ENCODE measurements at regions not wholly inside any gene's neighbourhood (a gene's known extent, or its start where the extent isn't known, plus 50 kb on each side); places are given as distances from the start of the nearest gene placed in this dataset.

GRCh38 chr10:128443925-128444518 lies 317.8 kb upstream of the MKI67 start:
- no peak for DNase-seq (ENCODE audit: insufficient read length, low spot score)
- TF ChIP-seq POLR2A (IDR thresholded peaks at IDR 0.05; ENCODE audit: low read depth, low read length) (no peak), SPI1 (IDR thresholded peaks at IDR 0.05; ENCODE audit: low read depth, low read length) (no peak), POLR2AphosphoS5 (IDR thresholded peaks at IDR 0.05; ENCODE audit: low read depth, low read length) (no peak), TAF1 (IDR thresholded peaks at IDR 0.05; ENCODE audit: low read depth, low read length) (no peak), POU2F2 (IDR thresholded peaks at IDR 0.05; ENCODE audit: low read depth, low read length) (no peak), PAX5 (IDR thresholded peaks at IDR 0.05; ENCODE audit: insufficient read depth, low read length, severe bottlenecking) (no peak)
- no peak for FAIRE-seq

GRCh38 chr10:128448796-128449195 lies 322.6 kb upstream of the MKI67 start:
- TF ChIP-seq PAX5 (IDR thresholded peaks at IDR 0.05; ENCODE audit: insufficient read depth, low read length, severe bottlenecking), result no peak
- TF ChIP-seq POLR2AphosphoS5 (IDR thresholded peaks at IDR 0.05; ENCODE audit: low read depth, low read length), result no peak
- TF ChIP-seq SPI1 (IDR thresholded peaks at IDR 0.05; ENCODE audit: low read depth, low read length), result no peak
- no peak for TF ChIP-seq TAF1 (IDR thresholded peaks at IDR 0.05; ENCODE audit: low read depth, low read length)
- no peak for TF ChIP-seq POLR2A (IDR thresholded peaks at IDR 0.05; ENCODE audit: low read depth, low read length)
- no peak for TF ChIP-seq POU2F2 (IDR thresholded peaks at IDR 0.05; ENCODE audit: low read depth, low read length)
- no peak for FAIRE-seq
- DNase-seq (ENCODE audit: insufficient read length, low spot score), result no peak

GRCh38 chr10:128451879-128452278 lies 325.7 kb upstream of the MKI67 start:
- DNase-seq (ENCODE audit: insufficient read length, low spot score) (no peak), FAIRE-seq (no peak)
- TF ChIP-seq POLR2A (IDR thresholded peaks at IDR 0.05; ENCODE audit: low read depth, low read length) (no peak), POU2F2 (IDR thresholded peaks at IDR 0.05; ENCODE audit: low read depth, low read length) (no peak), SPI1 (IDR thresholded peaks at IDR 0.05; ENCODE audit: low read depth, low read length) (no peak), TAF1 (IDR thresholded peaks at IDR 0.05; ENCODE audit: low read depth, low read length) (no peak), PAX5 (IDR thresholded peaks at IDR 0.05; ENCODE audit: insufficient read depth, low read length, severe bottlenecking) (no peak), POLR2AphosphoS5 (IDR thresholded peaks at IDR 0.05; ENCODE audit: low read depth, low read length) (no peak)

GRCh38 chr10:128456271-128456670 lies 330.0 kb upstream of the MKI67 start:
- DNase-seq (ENCODE audit: insufficient read length, low spot score), result no peak
- no peak for FAIRE-seq
- TF ChIP-seq POLR2AphosphoS5 (IDR thresholded peaks at IDR 0.05; ENCODE audit: low read depth, low read length) (no peak), POU2F2 (IDR thresholded peaks at IDR 0.05; ENCODE audit: low read depth, low read length) (no peak), SPI1 (IDR thresholded peaks at IDR 0.05; ENCODE audit: low read depth, low read length) (no peak), POLR2A (IDR thresholded peaks at IDR 0.05; ENCODE audit: low read depth, low read length) (no peak), PAX5 (IDR thresholded peaks at IDR 0.05; ENCODE audit: insufficient read depth, low read length, severe bottlenecking) (no peak), TAF1 (IDR thresholded peaks at IDR 0.05; ENCODE audit: low read depth, low read length) (no peak)

- DNase-seq (ENCODE audit: insufficient read length, low spot score) (no peak), FAIRE-seq (no peak)
- TF ChIP-seq POU2F2 (IDR thresholded peaks at IDR 0.05; ENCODE audit: low read depth, low read length), result no peak
- no peak for TF ChIP-seq PAX5 (IDR thresholded peaks at IDR 0.05; ENCODE audit: insufficient read depth, low read length, severe bottlenecking)
- no peak for TF ChIP-seq POLR2A (IDR thresholded peaks at IDR 0.05; ENCODE audit: low read depth, low read length)
- no peak for TF ChIP-seq POLR2AphosphoS5 (IDR thresholded peaks at IDR 0.05; ENCODE audit: low read depth, low read length)
- no peak for TF ChIP-seq TAF1 (IDR thresholded peaks at IDR 0.05; ENCODE audit: low read depth, low read length)
- TF ChIP-seq SPI1 (IDR thresholded peaks at IDR 0.05; ENCODE audit: low read depth, low read length), result no peak
Measured at GRCh38 chr10:128457136-128457535, 330.9 kb upstream of the MKI67 start.

GRCh38 chr10:128461991-128462390 lies 335.8 kb upstream of the MKI67 start:
- TF ChIP-seq POLR2AphosphoS5 (IDR thresholded peaks at IDR 0.05; ENCODE audit: low read depth, low read length) (no peak), SPI1 (IDR thresholded peaks at IDR 0.05; ENCODE audit: low read depth, low read length) (no peak), PAX5 (IDR thresholded peaks at IDR 0.05; ENCODE audit: insufficient read depth, low read length, severe bottlenecking) (no peak), TAF1 (IDR thresholded peaks at IDR 0.05; ENCODE audit: low read depth, low read length) (no peak), POLR2A (IDR thresholded peaks at IDR 0.05; ENCODE audit: low read depth, low read length) (no peak), POU2F2 (IDR thresholded peaks at IDR 0.05; ENCODE audit: low read depth, low read length) (no peak)
- FAIRE-seq (no peak), DNase-seq (ENCODE audit: insufficient read length, low spot score) (no peak)

GRCh38 chr10:128462844-128463243 lies 336.6 kb upstream of the MKI67 start:
- DNase-seq (ENCODE audit: insufficient read length, low spot score) (no peak), FAIRE-seq (no peak)
- TF ChIP-seq POU2F2 (IDR thresholded peaks at IDR 0.05; ENCODE audit: low read depth, low read length) (no peak), POLR2A (IDR thresholded peaks at IDR 0.05; ENCODE audit: low read depth, low read length) (no peak), SPI1 (IDR thresholded peaks at IDR 0.05; ENCODE audit: low read depth, low read length) (no peak), TAF1 (IDR thresholded peaks at IDR 0.05; ENCODE audit: low read depth, low read length) (no peak), POLR2AphosphoS5 (IDR thresholded peaks at IDR 0.05; ENCODE audit: low read depth, low read length) (no peak), PAX5 (IDR thresholded peaks at IDR 0.05; ENCODE audit: insufficient read depth, low read length, severe bottlenecking) (no peak)

GRCh38 chr10:128463991-128464760 lies 338.0 kb upstream of the MKI67 start:
- FAIRE-seq, result no peak

GRCh38 chr10:128465697-128466096 lies 339.5 kb upstream of the MKI67 start:
- DNase-seq (ENCODE audit: insufficient read length, low spot score) (no peak), FAIRE-seq (no peak)
- TF ChIP-seq POU2F2 (IDR thresholded peaks at IDR 0.05; ENCODE audit: low read depth, low read length), result no peak
- TF ChIP-seq POLR2A (IDR thresholded peaks at IDR 0.05; ENCODE audit: low read depth, low read length), result no peak
- no peak for TF ChIP-seq PAX5 (IDR thresholded peaks at IDR 0.05; ENCODE audit: insufficient read depth, low read length, severe bottlenecking)
- no peak for TF ChIP-seq SPI1 (IDR thresholded peaks at IDR 0.05; ENCODE audit: low read depth, low read length)
- TF ChIP-seq POLR2AphosphoS5 (IDR thresholded peaks at IDR 0.05; ENCODE audit: low read depth, low read length), result no peak

More at GRCh38 chr10:128463991-128464760, 338.0 kb upstream of the MKI67 start:
- TF ChIP-seq POLR2A (IDR thresholded peaks at IDR 0.05; ENCODE audit: low read depth, low read length) (no peak), TAF1 (IDR thresholded peaks at IDR 0.05; ENCODE audit: low read depth, low read length) (no peak), PAX5 (IDR thresholded peaks at IDR 0.05; ENCODE audit: insufficient read depth, low read length, severe bottlenecking) (no peak), SPI1 (IDR thresholded peaks at IDR 0.05; ENCODE audit: low read depth, low read length) (no peak), POLR2AphosphoS5 (IDR thresholded peaks at IDR 0.05; ENCODE audit: low read depth, low read length) (no peak), POU2F2 (IDR thresholded peaks at IDR 0.05; ENCODE audit: low read depth, low read length) (no peak)
- no peak for DNase-seq (ENCODE audit: insufficient read length, low spot score)

Measured in GM12891 (cell line).